IMR-90 (cell line): ENCODE measurements at regions not wholly inside any gene's neighbourhood (a gene's known extent, or its start where the extent isn't known, plus 50 kb on each side); places are given as distances from the start of the nearest gene placed in this dataset.

ENCODE experiments used
- ATAC-seq: fragments of 200-7000 bp; cut with Tn5 transposase; 2 replicates; pipeline ENCODE4 v1.9.1; 2020; ENCODE audit warnings: low read depth, mild to moderate bottlenecking, moderate library complexity
- BruUV-seq: library from RNA; stranded (reverse); fragments of 400-500 nt; replicated peaks from 2 replicates; lab custom pipeline; 2021; lab: Mats Ljungman, UMichigan
- CTCF ChIA-PET: fragments of 300-600 bp; formaldehyde crosslinking; extraction: SDS; loops from one replicate; lab custom pipeline; 2021; ENCODE audit warnings: antibody characterized with exemption; lab: Yijun Ruan, JAX
- POLR2A ChIA-PET: fragments of 300-600 bp; sonication (Branson Sonifier 250); formaldehyde crosslinking; loops from one replicate; lab custom pipeline; 2022; ENCODE audit warnings: antibody characterized with exemption; ENCODE audit not compliant: unreplicated experiment; lab: Charles Lee
- DNase-seq: peaks from one replicate; pipeline ENCODE4 v3.0.0; 2013
- H2AFZ ChIP-seq: replicated peaks from 2 replicates; pipeline ENCODE3; 2013; ENCODE audit warnings: low read length, mild to moderate bottlenecking; ENCODE audit not compliant: poor library complexity
- H2AK5ac ChIP-seq: 2 replicates; pipeline ENCODE4 v1.6.1; 2013; ENCODE audit warnings: low read depth, low read length, inconsistent platforms
- H2AK9ac ChIP-seq: replicated peaks from 2 replicates; pipeline ENCODE3; 2013; ENCODE audit warnings: mild to moderate bottlenecking, low read depth, low read length, moderate library complexity; ENCODE audit not compliant: poor library complexity
- H2BK120ac ChIP-seq: 2 replicates; pipeline ENCODE4 v1.6.1; 2013; ENCODE audit warnings: low read depth, low read length, inconsistent platforms
- H2BK15ac ChIP-seq: 3 replicates; pipeline ENCODE4 v1.6.1; 2013; ENCODE audit warnings: low read depth, low read length, inconsistent platforms
- H2BK20ac ChIP-seq: 2 replicates; pipeline ENCODE4 v1.6.1; 2013; ENCODE audit warnings: low read depth, mild to moderate bottlenecking, inconsistent platforms, low read length, moderate library complexity
- H2BK5ac ChIP-seq: 2 replicates; pipeline ENCODE4 v1.6.1; 2013; ENCODE audit warnings: mild to moderate bottlenecking, low read depth, low read length, inconsistent platforms; ENCODE audit not compliant: poor library complexity, severe bottlenecking
- H3K14ac ChIP-seq: replicated peaks from 2 replicates; pipeline ENCODE4 v1.6.1; 2013; ENCODE audit warnings: low read depth, low read length, inconsistent platforms
- H3K18ac ChIP-seq: 2 replicates; pipeline ENCODE4 v1.6.1; 2013; ENCODE audit warnings: low read depth, low read length, control low read depth
- H3K23ac ChIP-seq: 2 replicates; pipeline ENCODE4 v1.6.1; 2013; ENCODE audit warnings: low read depth, low read length, inconsistent platforms
- H3K27ac ChIP-seq: 2 replicates; pipeline ENCODE4 v1.5.1; 2013; ENCODE audit warnings: mild to moderate bottlenecking, control low read depth, low read length; ENCODE audit not compliant: insufficient read depth
- H3K27me3 ChIP-seq: 2 replicates; pipeline ENCODE4 v1.6.1; 2013; ENCODE audit warnings: low read length; ENCODE audit not compliant: control insufficient read depth, insufficient read depth
- H3K36me3 ChIP-seq: 2 replicates; pipeline ENCODE4 v1.6.1; 2013; ENCODE audit warnings: low read length, mixed read lengths; ENCODE audit not compliant: control insufficient read depth, insufficient read depth
- H3K4ac ChIP-seq: 2 replicates; pipeline ENCODE4 v1.6.1; 2013; ENCODE audit warnings: low read depth, low read length, inconsistent platforms
- H3K4me1 ChIP-seq: 2 replicates; pipeline ENCODE4 v1.6.1; 2013; ENCODE audit warnings: low read length, mixed read lengths; ENCODE audit not compliant: control insufficient read depth, insufficient read depth
- H3K4me2 ChIP-seq: 2 replicates; pipeline ENCODE4 v1.6.1; 2013; ENCODE audit warnings: low read depth, mild to moderate bottlenecking, control low read depth, low read length, moderate library complexity
- H3K4me3 ChIP-seq: 2 replicates; pipeline ENCODE4 v1.5.1; 2013; ENCODE audit warnings: low read depth, mild to moderate bottlenecking, control low read depth, low read length, moderate library complexity; ENCODE audit not compliant: insufficient read depth
- H3K56ac ChIP-seq: 2 replicates; pipeline ENCODE4 v1.6.1; 2013; ENCODE audit warnings: low read length, inconsistent platforms; ENCODE audit not compliant: insufficient read depth; ENCODE audit errors: extremely low read depth
- H3K79me1 ChIP-seq, 2 experiments: 2 replicates each; pipeline ENCODE4 v1.6.1; 2013; ENCODE audit warnings: low read length in 2 of 2, inconsistent platforms in 1 of 2, low read depth in 1 of 2
- H3K9ac ChIP-seq: 2 replicates; pipeline ENCODE4 v1.6.1; 2013; ENCODE audit warnings: low read depth, low read length, control low read depth
- H3K9me1 ChIP-seq: 2 replicates; pipeline ENCODE4 v1.6.1; 2013; ENCODE audit warnings: low read length, inconsistent platforms; ENCODE audit not compliant: insufficient read depth
- H3K9me3 ChIP-seq: 2 replicates; pipeline ENCODE4 v1.6.1; 2013; ENCODE audit warnings: low read length; ENCODE audit not compliant: control insufficient read depth, insufficient read depth
- H4K20me1 ChIP-seq: 2 replicates; pipeline ENCODE4 v1.6.1; 2013; ENCODE audit warnings: low read length, inconsistent platforms; ENCODE audit not compliant: insufficient read depth
- H4K5ac ChIP-seq: 2 replicates; pipeline ENCODE4 v1.6.1; 2013; ENCODE audit warnings: mild to moderate bottlenecking, low read depth, low read length, control low read depth
- H4K8ac ChIP-seq, 2 experiments: 2 replicates each; pipeline ENCODE4 v1.6.1; 2013; ENCODE audit warnings: low read depth in 2 of 2, low read length in 2 of 2, control low read depth in 1 of 2, inconsistent platforms in 1 of 2
- H4K91ac ChIP-seq: 2 replicates; pipeline ENCODE4 v1.6.1; 2013; ENCODE audit warnings: low read depth, low read length, inconsistent platforms; ENCODE audit not compliant: insufficient read depth
- CEBPB ChIP-seq: IDR thresholded peaks from 2 replicates; pipeline ENCODE4 v1.6.1; 2012; ENCODE audit warnings: low read depth, low read length, improper control_type of control experiment
- CHD1 ChIP-seq: IDR thresholded peaks from 2 replicates; pipeline ENCODE4 v1.6.1; 2012; ENCODE audit warnings: low read depth, low read length, improper control_type of control experiment
- CTCF ChIP-seq: conservative IDR thresholded peaks from 2 replicates; pipeline ENCODE4 v1.5.1; 2012; ENCODE audit warnings: mild to moderate bottlenecking, low read depth, low read length, improper control_type of control experiment
- FOS ChIP-seq: fragments of 150-350 bp; IDR thresholded peaks from 2 replicates; pipeline ENCODE4 v1.6.1; 2016; ENCODE audit warnings: low read depth, low read length
- MAFK ChIP-seq: IDR thresholded peaks from 2 replicates; pipeline ENCODE4 v1.6.1; 2012; ENCODE audit warnings: low read depth, low read length, improper control_type of control experiment
- MAZ ChIP-seq: IDR thresholded peaks from 2 replicates; pipeline ENCODE4 v1.6.1; 2012; ENCODE audit warnings: low read depth, mild to moderate bottlenecking, low read length, improper control_type of control experiment, moderate library complexity, borderline replicate concordance
- RAD21 ChIP-seq: IDR thresholded peaks from 2 replicates; pipeline ENCODE4 v1.6.1; 2012; ENCODE audit warnings: low read length, improper control_type of control experiment
- RCOR1 ChIP-seq: IDR thresholded peaks from 2 replicates; pipeline ENCODE4 v1.6.1; 2012; ENCODE audit warnings: mild to moderate bottlenecking, low read length, improper control_type of control experiment; ENCODE audit not compliant: insufficient replicate concordance
- RFX5 ChIP-seq: IDR thresholded peaks from 2 replicates; pipeline ENCODE4 v1.8.0; 2012; ENCODE audit warnings: low read depth, mild to moderate bottlenecking, low read length, moderate library complexity
- SMC3 ChIP-seq: fragments of 150-350 bp; IDR thresholded peaks from 2 replicates; pipeline ENCODE4 v1.6.1; 2016; ENCODE audit warnings: low read depth, mild to moderate bottlenecking, antibody characterized with exemption, low read length, moderate library complexity
- WGBS, 2 experiments: methylation state at CpG; one replicate each; pipeline versions ENCODE4 v1.1.5 to v1.1.7; 2013; ENCODE audit warnings: missing lambda C conversion rate in 2 of 2; ENCODE audit not compliant: insufficient read length in 1 of 2; ENCODE audit errors: extremely low coverage in 2 of 2; 5-methylcytosine and 5-hydroxymethylcytosine counted together
- dilution Hi-C: fragments of 300-500 bp; cut with HindIII; formaldehyde crosslinking; loops from one replicate; pipeline ENCODE4 v1.14.3; 2018; ENCODE audit warnings: low sequenced_read_pairs; ENCODE audit not compliant: unreplicated experiment
- in situ Hi-C: fragments of 300-500 bp; cut with MboI; formaldehyde crosslinking; loops from 3 replicates; pipeline ENCODE4 v1.14.3; 2019; ENCODE audit warnings: low sequenced_read_pairs, inconsistent platforms, mixed read lengths
- intact Hi-C: fragments of 100-400 bp; cut with micrococcal nuclease; formaldehyde crosslinking; loops from 2 replicates; pipeline ENCODE4 v1.10.0; 2022
- TF ChIP-seq, protein P1 (sequence below): fragments of 150-350 bp; IDR thresholded peaks from 2 replicates; pipeline ENCODE4 v1.6.1; 2016; ENCODE audit warnings: low read depth, mild to moderate bottlenecking, low read length, moderate library complexity, borderline replicate concordance
- TF ChIP-seq, protein P2 (sequence below): fragments of 150-350 bp; IDR thresholded peaks from 2 replicates; pipeline ENCODE4 v1.6.1; 2017; ENCODE audit warnings: mild to moderate bottlenecking, antibody characterized with exemption, low read length, low read depth

- Histone ChIP-seq H3K79me1 (no peaks in the 10 kb centered on the region), H4K5ac (no peak overlapping the region), H2BK5ac (no peak overlapping the region), H2BK15ac (no peak overlapping the region), H2AFZ (no peak overlapping the region), H2AK5ac (no peak overlapping the region), H4K91ac (no peak overlapping the region), H3K4me2 (no peak overlapping the region), H3K9me3 (no peaks in the 10 kb centered on the region; the same call in 1 of the 2 replicates), H4K8ac (no peak overlapping the region), H3K27me3 (no peaks in the 10 kb centered on the region), H3K4me3 (no peak overlapping the region), H3K56ac (no peak overlapping the region), H3K23ac (no peak overlapping the region), H2BK120ac (no peak overlapping the region), H3K9me1 (no peaks in the 10 kb centered on the region), H3K4me1 (no peaks in the 10 kb centered on the region), H3K27ac (no peak overlapping the region), H3K36me3 (no peaks in the 10 kb centered on the region), H2AK9ac (no peak overlapping the region), H3K9ac (no peak overlapping the region), H2BK20ac (no peak overlapping the region), H3K14ac (no peak overlapping the region), H3K18ac (no peak overlapping the region), H4K20me1 (no peaks in the 10 kb centered on the region), H3K4ac (no peak overlapping the region)
- 0% methylated on average over 1 of the region's 7 CpGs; no CpG with 5 or more reads in 1 of the 2 experiments for WGBS, 2 experiments
- DNase-seq (no peak), ATAC-seq (no peak)
- TF ChIP-seq MAZ (no peak), CEBPB (no peak), SMC3 (no peak), MAFK (no peak), RAD21 (no peak), CHD1 (no peak), FOS (no peak), RCOR1 (no peak), CTCF (no peak), RFX5 (no peak)
- TF ChIP-seq, protein P1, sequence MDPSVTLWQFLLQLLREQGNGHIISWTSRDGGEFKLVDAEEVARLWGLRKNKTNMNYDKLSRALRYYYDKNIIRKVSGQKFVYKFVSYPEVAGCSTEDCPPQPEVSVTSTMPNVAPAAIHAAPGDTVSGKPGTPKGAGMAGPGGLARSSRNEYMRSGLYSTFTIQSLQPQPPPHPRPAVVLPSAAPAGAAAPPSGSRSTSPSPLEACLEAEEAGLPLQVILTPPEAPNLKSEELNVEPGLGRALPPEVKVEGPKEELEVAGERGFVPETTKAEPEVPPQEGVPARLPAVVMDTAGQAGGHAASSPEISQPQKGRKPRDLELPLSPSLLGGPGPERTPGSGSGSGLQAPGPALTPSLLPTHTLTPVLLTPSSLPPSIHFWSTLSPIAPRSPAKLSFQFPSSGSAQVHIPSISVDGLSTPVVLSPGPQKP, result no peak
- TF ChIP-seq, protein P2, sequence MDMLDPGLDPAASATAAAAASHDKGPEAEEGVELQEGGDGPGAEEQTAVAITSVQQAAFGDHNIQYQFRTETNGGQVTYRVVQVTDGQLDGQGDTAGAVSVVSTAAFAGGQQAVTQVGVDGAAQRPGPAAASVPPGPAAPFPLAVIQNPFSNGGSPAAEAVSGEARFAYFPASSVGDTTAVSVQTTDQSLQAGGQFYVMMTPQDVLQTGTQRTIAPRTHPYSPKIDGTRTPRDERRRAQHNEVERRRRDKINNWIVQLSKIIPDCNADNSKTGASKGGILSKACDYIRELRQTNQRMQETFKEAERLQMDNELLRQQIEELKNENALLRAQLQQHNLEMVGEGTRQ, result no peak
- ChIA-PET CTCF (no interaction called here), POLR2A (no interaction called here)
- intact Hi-C loops, result no loop called here
- dilution Hi-C loops, result no loop called here
- no TSS peak for BruUV-seq
- in situ Hi-C loops, result no loop called here
Observed at GRCh38 chr16:54623636-54624035, 307.0 kb upstream of the IRX5 start.
